ENCODE measurements at regions not wholly inside any gene's neighbourhood (a gene's known extent, or its start where the extent isn't known, plus 50 kb on each side); places are given as distances from the start of the nearest gene placed in this dataset.
"Not testable (repeated sequence)": the region's sequence is repeated elsewhere in the genome, so short reads cannot be mapped to it uniquely, and the experiment has no call there.

DNA sequence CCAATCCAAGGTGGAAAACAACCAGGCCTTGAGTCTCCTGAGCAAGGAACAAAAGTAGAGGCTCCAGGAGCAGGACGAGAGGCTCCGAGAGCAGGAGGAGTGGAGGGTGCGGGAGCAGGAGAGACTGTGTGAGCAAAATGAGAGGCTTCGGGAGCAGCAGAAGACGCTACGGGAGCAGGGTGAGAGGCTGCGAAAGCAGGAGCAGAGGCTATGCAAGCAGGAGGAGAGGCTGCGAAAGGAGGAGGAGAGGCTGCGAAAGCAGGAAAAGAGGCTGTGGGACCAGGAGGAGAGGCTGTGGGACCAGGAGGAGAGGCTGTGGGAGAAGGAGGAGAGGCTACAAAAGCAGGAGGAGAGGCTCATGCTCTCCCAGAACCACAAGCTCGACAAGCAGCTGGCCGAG, 60.3 kb upstream of the UBE2Q2 start:
- intact Hi-C loops (cut with DNase I) = no loop called here
- no peak overlapping the region for H3K27ac ChIP-seq
- H3K36me3 ChIP-seq = no peaks in the 10 kb centered on the region
- TF ChIP-seq POLR2AphosphoS5 (IDR thresholded peaks at IDR 0.05; ENCODE audit: insufficient read depth in 1 of 2, low read depth in 1 of 2) (no peak), POLR2A (IDR thresholded peaks at IDR 0.05) (no peak)
- TF ChIP-seq, protein P1, sequence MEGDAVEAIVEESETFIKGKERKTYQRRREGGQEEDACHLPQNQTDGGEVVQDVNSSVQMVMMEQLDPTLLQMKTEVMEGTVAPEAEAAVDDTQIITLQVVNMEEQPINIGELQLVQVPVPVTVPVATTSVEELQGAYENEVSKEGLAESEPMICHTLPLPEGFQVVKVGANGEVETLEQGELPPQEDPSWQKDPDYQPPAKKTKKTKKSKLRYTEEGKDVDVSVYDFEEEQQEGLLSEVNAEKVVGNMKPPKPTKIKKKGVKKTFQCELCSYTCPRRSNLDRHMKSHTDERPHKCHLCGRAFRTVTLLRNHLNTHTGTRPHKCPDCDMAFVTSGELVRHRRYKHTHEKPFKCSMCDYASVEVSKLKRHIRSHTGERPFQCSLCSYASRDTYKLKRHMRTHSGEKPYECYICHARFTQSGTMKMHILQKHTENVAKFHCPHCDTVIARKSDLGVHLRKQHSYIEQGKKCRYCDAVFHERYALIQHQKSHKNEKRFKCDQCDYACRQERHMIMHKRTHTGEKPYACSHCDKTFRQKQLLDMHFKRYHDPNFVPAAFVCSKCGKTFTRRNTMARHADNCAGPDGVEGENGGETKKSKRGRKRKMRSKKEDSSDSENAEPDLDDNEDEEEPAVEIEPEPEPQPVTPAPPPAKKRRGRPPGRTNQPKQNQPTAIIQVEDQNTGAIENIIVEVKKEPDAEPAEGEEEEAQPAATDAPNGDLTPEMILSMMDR (IDR thresholded peaks at IDR 0.05) = no peak
- no peaks in the 10 kb centered on the region for H3K9me3 ChIP-seq
- peaks cover 3% of the 10 kb centered on the region for H3K27me3 ChIP-seq
- H3K4me3 ChIP-seq = no peak overlapping the region
- no peaks in the 10 kb centered on the region for H3K4me1 ChIP-seq
- DNase-seq (ENCODE audit: extremely low spot score in 2 of 2) = peak in 1 of 2 donors; percentile 60

DNA sequence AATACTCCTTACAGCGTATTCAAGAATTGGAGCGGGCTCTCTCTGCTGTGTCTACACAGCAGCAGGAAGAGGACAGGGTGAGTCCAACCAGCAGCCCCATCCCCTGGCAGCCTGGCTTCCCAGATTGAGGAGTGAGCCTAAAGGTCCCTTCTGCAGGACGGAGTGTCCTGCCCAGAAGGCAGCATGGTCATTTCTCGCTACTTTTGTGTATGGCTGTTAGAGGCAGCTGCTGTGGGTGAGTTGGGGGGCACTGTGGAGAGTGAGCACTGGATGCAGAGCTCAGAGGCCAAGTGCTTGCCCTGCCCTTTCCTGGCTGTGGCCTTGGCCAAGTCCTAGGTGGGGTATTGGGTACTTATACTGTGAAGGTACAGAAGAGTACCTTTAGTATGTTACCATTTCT, 62.3 kb upstream of the UBE2Q2 start:
- peak in 1 of 2 donors; percentile 22 for DNase-seq (ENCODE audit: extremely low spot score in 2 of 2)
- intact Hi-C loops (cut with DNase I); H3K4me1 ChIP-seq; H3K27ac ChIP-seq; H3K27me3 ChIP-seq; H3K36me3 ChIP-seq; H3K9me3 ChIP-seq; H3K4me3 ChIP-seq: not testable (repeated sequence)

DNA sequence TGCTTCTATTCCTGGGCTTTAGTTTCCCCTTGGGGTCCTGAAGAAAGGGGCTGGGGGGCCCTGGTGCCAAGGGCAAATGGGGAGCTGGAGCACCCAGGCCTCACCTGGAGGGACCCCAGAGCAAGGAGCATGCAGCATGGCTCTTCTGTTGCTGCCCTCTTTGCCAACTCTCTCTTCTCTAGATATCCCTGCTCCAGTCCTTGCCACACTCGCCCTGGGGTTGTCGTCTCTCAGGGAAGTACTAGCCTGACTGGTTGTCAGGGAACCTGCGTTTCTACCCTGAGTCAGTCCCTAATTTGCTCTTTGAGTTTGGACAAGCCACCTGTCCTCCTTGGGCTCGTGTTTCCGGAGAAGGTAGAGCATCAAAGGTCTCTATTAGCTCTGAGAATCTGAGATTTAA, 63.7 kb upstream of the UBE2Q2 start:
- DNase-seq (ENCODE audit: extremely low spot score in 2 of 2) = peak in 1 of 2 donors; percentile 8
- H3K27ac ChIP-seq = no peak overlapping the region
- no peaks in the 10 kb centered on the region for H3K27me3 ChIP-seq
- H3K4me1 ChIP-seq = no peaks in the 10 kb centered on the region
- no peak overlapping the region for H3K4me3 ChIP-seq
- intact Hi-C loops (cut with DNase I) = no loop called here
- TF ChIP-seq POLR2A (IDR thresholded peaks at IDR 0.05) (no peak), POLR2AphosphoS5 (IDR thresholded peaks at IDR 0.05; ENCODE audit: insufficient read depth in 1 of 2, low read depth in 1 of 2) (no peak)
- TF ChIP-seq, protein P1 (IDR thresholded peaks at IDR 0.05) = no peak
- no peaks in the 10 kb centered on the region for H3K9me3 ChIP-seq
- H3K36me3 ChIP-seq = no peaks in the 10 kb centered on the region

DNA sequence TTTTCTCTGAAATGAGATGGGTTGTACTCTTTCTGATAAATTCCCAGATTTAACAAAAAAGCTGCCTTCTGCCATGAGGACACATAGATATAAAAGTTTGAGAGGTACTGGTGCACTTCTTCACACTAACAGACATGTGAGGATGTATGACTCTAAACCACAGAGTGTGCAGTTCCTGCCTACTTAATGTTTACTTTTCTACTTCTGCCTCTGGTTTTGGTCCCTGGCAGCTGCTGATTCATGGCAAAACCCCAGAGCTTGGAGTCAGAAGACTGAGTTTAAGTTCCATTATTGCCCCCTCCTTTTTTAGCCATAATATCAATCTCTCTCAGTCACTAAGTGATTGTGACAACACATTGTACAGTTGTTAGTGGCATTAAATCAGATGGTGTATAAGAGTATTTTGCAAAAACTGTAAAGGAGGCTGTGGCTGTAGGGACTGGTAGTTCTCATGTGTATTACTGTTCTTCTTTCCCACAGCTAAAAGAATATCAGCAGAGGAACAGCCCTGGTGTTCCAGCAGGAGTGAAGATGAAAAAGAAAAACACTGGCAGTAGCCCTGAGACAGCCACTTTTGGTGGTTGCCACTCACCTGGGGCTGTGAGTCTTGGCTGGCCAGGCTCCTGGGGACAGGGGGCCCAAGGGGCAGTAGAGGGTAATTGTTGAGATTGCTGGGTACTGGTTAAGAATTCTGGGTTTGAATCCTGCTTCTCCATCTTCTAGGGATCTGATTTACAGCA, 64.4 kb upstream of the CSPG4 start:
- H3K27ac ChIP-seq; H3K36me3 ChIP-seq; intact Hi-C loops (cut with DNase I): not testable (repeated sequence)

DNA sequence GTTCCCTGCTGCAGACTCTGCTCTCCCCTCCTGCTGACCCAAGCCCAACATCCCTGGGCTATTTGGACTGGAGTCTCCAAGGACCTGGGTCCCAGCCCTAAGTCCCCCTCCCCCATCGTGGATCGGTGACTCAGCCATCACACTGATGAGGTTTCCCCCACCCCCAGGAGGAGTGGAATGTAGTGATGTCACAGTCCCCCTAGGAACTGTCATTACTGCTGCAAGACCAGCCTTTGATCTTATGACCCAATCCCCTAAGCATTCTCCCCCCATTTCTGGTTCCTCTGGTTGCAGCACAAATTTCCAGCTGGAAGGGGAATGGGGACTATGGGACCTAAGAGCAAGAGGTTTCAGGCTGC, 63.4 kb upstream of the CSPG4 start:
- Histone ChIP-seq H3K4me1 (no peaks in the 10 kb centered on the region), H3K36me3 (no peaks in the 10 kb centered on the region), H3K27me3 (no peaks in the 10 kb centered on the region), H3K4me3 (no peak overlapping the region), H3K9me3 (no peaks in the 10 kb centered on the region), H3K27ac (no peak overlapping the region)
- TF ChIP-seq POLR2A (IDR thresholded peaks at IDR 0.05) (no peak), POLR2AphosphoS5 (IDR thresholded peaks at IDR 0.05; ENCODE audit: insufficient read depth in 1 of 2, low read depth in 1 of 2) (no peak)
- TF ChIP-seq, protein P1 (IDR thresholded peaks at IDR 0.05) = no peak
- intact Hi-C loops (cut with DNase I) = no loop called here
- no peak for DNase-seq (ENCODE audit: extremely low spot score in 2 of 2)

More for the DNA sequence above, 64.4 kb upstream of the CSPG4 start:
- H3K4me1 ChIP-seq; H3K9me3 ChIP-seq; H3K4me3 ChIP-seq; DNase-seq (ENCODE audit: extremely low spot score in 2 of 2); H3K27me3 ChIP-seq: not testable (repeated sequence)

DNA sequence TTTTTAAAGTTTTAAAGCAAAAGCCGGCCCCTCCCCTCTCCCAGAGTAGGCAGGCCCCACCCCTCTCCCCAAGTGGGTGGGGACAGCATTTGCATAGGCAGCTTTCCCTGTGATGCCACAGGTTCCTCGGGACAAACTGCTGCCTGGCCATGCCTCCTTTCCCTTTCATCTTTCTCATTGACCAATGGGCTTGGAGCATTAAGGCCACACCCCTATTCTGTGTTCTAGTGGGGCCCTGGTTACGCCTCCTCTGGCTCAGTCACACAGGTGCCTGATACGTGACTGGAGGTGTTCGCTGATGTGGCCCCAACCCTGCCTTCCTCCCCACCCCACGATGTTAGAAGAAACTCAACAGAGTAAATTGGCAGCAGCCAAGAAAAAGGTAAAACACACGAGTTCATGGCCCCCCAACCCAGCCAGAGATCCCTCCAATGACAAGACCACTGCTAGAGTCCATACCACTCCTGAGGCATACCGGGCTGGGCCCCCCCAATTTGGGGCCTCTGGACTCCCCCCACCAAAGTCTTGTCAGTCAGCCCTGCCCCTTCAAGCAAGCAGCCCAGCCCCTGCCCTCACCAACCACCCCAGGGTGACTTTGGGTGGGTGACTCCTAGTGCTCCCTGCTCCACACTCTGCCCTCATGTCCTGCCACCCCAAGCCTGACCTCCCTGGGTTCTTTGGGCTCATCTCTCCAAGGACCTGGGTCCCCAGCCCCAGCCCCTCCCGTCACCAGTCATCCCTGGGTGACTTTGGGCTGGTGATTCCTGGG, 62.8 kb upstream of the CSPG4 start:
- TF ChIP-seq, protein P1 (IDR thresholded peaks at IDR 0.05) = no peak
- no peak for TF ChIP-seq POLR2A (IDR thresholded peaks at IDR 0.05)
- no peak for TF ChIP-seq POLR2AphosphoS5 (IDR thresholded peaks at IDR 0.05; ENCODE audit: insufficient read depth in 1 of 2, low read depth in 1 of 2)
- Histone ChIP-seq H3K27ac (no peak overlapping the region), H3K4me1 (no peaks in the 10 kb centered on the region), H3K4me3 (no peak overlapping the region), H3K9me3 (no peaks in the 10 kb centered on the region), H3K27me3 (no peaks in the 10 kb centered on the region), H3K36me3 (no peaks in the 10 kb centered on the region)
- DNase-seq (ENCODE audit: extremely low spot score in 2 of 2) = no peak
- intact Hi-C loops (cut with DNase I) = no loop called here

DNA sequence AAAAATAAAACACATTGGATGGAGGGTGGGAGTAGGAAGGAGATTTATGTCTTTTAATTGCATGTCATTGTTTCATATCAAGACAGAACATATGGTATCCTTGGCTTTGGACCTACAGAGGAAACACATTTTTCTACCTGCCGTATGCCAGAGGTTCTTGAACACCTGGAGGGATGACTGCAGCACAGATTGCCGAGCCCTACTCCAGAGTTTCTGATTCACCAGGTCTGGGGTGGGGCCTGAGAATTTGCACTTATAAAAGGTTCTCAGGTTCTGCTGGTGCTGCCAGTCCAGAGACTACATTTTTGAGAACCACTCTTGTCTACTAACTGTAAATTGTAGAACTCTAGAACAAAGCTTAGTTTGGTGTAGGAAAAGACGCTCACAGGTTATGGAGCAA, 61.3 kb upstream of the CSPG4 start:
- DNase-seq (ENCODE audit: extremely low spot score in 2 of 2); H3K27me3 ChIP-seq; H3K4me3 ChIP-seq; H3K4me1 ChIP-seq; H3K9me3 ChIP-seq; H3K27ac ChIP-seq; H3K36me3 ChIP-seq; intact Hi-C loops (cut with DNase I): not testable (repeated sequence)

DNA sequence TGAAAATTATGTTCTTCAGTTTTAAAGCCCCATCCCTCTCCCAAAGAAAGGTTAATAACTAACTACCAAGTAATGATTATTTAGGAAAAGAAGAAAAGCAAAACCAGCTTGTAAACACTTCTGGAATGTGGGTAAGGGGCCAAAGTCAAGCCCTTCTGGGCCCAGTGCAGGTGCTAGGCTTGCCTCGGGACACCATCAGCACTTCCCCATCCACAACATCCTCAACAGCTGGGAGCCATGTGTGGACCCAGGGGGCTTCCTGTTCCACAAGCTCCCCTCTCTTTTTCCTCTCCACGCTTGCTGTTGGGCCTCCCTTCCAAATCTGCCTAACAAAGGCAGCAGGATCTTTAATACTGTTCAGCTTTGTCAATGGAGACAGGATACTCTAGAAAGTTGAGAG, 58.4 kb upstream of the CSPG4 start:
- H3K9me3 ChIP-seq; H3K4me3 ChIP-seq; H3K27me3 ChIP-seq; DNase-seq (ENCODE audit: extremely low spot score in 2 of 2); H3K4me1 ChIP-seq; intact Hi-C loops (cut with DNase I); H3K27ac ChIP-seq; H3K36me3 ChIP-seq: not testable (repeated sequence)
